SIG-M5 treated with dmso at 0.1 percent for 504 hours (cell line): ENCODE measurements at regions not wholly inside any gene's neighbourhood (a gene's known extent, or its start where the extent isn't known, plus 50 kb on each side); places are given as distances from the start of the nearest gene placed in this dataset.

Experiments used
- DNase-seq: peaks from one replicate; lab custom pipeline; 2025; ENCODE audit not compliant: unreplicated experiment; lab: John Stamatoyannopoulos, UW

GRCh38 chr22:49499433-49500075, 328.1 kb downstream of the BRD1 start:
- DNase-seq: no peak

DNA sequence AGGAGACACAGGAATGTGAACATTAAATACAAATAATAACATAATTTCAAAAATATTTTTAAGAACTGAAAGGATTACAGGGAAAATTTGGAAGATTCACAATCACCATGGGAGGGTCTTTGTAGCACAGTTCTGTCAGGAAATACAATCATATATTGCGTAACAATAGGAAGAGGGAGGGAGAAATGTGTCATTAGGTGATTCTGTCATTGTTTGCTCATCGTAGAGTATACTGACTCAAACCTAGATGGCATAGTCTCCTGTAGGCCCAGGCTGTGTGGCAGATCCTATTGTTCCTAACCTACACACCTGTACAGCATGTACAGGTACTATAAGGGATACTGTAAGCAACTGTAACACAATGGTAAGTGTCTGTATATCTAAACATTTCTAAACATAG, 330.4 kb downstream of the BRD1 start:
- no peak for DNase-seq

GRCh38 chr22:49494555-49494954, 333.1 kb downstream of the BRD1 start:
- DNase-seq: no peak

- no peak for DNase-seq
Measured at GRCh38 chr22:49492741-49493251, 334.9 kb downstream of the BRD1 start.

DNA sequence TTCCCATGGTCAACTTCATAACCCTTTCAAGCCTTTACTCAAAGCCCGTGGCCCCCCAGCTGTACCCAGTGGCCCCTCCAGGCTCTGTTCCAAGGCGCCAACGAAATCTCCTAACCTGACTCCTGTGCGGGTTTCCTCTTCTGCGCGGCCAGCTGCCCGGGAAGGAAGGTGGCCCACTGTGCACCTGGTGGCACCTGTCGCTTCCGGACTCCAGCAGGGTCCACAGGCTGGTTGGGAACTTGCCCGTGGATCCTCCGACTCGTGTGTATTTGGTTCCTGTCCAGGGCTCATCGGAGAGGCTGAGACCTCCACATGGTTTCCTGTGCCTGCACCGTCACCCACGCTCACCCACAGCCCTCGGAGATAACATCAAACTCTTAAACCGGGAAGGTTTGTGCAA, 335.4 kb downstream of the BRD1 start:
- no peak for DNase-seq

DNA sequence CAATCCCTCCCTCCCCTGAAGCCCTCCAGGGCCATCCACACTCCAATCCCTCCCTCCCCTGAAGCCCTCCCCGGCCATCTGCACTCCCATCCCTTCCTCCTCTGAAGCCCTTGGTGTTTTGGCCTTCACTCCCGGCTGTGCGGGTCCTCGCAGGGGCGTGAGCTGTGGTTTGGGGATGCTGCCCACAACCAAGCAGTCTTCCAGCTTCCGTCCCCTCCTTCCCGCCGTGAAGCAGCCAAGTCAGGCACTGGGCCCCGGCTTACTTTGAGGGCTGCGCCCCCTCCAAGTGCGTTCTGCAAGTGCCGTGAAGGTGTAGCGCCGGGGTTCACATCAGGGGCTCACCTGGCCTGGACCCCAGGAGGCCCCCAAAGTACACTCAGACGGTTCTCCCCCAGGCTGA, 335.9 kb downstream of the BRD1 start:
- DNase-seq: no peak

DNA sequence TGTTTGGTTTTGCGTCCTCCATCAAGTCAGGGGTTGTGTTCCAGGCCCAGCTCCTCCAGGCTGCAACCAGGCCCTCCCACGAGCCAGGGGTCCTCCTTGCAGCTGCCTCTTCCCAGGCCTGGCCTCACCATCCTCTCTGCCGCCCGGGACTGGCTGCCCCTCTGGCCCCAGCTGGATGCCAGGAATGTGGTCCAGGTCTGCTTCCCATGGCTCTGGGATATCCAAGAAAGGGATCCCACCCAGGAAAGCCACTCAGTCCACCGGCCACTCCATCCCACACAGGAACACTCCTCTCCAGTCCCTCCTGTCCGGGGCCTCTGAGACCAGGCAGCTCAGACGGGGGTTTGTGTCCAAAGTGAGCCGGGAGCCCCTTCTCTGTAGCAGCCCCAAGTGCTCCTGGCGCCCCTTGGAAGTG, 336.4 kb downstream of the BRD1 start:
- no peak for DNase-seq

GRCh38 chr22:49490692-49491091, 337.0 kb downstream of the BRD1 start:
- DNase-seq: no peak

DNA sequence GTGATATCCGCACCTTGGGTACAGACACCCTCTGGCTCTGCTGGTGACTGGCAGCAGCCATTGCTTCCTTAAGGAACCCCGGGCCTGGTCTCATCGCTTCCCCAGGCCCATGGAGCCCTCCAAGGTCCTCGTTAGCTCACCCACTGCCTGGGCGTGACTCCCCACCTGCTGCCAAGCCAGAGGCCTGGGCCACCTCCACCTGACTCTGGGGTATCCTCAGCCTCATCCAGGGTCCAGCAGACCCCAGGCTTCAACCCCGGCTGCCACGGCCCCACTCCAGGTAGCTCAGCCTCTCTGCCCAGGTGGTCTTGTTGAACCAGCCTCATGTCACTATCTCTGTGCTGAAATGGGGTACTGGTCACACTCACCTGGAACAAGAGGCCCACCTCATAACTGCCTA, 337.9 kb downstream of the BRD1 start:
- no peak for DNase-seq

DNA sequence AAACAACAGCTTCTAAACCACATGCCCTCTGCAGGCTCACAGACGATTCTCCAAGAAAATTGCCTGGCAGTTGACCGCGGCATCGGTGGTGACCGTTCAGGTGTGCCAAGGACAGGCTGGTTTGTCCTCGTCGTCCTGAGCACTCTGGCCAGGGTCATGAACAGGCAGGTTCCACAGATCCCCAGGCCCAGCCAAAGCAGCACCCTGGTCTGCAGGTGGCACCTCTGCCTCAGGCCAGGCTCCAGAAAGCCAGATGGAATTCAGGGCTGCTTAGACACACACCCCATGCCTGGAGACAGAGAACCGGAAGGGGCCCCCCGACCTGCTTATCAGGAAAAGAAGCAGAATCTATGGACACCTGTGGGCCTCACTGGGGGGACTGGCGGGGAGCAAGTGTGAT, 338.7 kb downstream of the BRD1 start:
- DNase-seq: no peak

DNA sequence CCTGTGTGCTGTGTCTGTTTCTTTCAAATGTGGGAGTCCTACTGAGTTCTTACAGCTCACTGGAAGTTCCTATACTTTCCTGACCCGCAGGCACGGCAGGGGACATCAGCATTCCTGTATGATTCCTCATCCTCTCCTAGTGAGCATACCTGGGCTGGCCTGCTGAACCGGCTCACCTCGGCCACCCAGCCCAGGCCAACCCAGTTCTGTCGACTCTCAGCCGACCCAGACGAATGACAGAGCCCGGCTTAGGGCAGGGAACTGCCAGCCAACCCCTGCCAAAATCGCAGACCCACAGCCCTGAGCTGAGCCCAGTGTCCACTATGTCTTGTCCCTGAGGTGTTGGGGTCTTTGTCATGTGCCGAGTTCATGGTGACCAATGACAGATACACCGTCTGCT, 339.7 kb downstream of the BRD1 start:
- DNase-seq: no peak

DNA sequence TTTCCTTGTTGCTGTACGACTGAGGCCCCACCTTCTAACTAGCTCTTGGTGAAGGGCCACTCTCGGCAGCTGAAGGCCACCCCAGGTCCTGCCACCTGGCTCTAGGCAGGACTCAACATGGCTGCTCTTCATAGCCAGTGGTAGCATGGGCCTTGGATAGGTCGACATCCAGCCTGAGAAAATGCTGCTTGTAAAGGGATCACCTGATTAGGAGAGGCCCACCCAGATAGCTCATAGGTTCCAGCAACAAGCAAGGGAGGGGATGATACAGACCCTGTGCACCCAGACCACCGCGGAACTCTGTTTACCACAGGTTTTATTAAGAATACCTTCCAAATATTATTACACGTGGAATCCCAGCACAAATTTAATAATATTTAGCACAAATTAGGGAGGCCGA, 341.4 kb downstream of the BRD1 start:
- no peak for DNase-seq

GRCh38 chr22:49483946-49484345, 343.7 kb downstream of the BRD1 start:
- no peak for DNase-seq

DNA sequence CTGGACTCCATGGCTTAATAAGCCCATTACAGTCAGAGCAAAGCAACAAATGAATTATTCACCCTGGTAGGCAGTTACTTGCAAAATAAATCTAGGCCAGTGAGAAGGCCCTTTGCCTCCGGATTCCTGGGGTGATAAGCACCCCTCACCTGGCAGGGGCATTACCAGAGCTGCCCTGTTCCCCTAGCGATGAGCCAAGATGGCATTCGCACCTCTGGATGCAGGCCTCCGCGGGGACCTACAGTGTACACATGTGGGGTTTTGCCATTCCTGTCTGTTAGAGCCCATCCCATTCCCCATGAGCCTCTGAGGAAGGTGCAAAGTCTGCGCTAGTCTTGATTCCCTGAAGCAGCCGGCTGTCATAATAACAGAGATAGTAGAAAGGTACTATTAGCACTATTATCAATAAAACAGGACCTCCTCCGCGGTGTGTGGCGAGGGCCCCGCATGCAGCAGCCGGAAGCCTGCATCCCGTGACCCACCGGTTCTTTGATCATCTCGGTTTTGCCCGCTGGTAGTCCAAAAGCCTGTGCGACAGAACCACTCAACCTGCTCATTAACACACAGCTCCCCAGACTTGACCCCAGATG, 344.3 kb downstream of the BRD1 start:
- DNase-seq: no peak

DNA sequence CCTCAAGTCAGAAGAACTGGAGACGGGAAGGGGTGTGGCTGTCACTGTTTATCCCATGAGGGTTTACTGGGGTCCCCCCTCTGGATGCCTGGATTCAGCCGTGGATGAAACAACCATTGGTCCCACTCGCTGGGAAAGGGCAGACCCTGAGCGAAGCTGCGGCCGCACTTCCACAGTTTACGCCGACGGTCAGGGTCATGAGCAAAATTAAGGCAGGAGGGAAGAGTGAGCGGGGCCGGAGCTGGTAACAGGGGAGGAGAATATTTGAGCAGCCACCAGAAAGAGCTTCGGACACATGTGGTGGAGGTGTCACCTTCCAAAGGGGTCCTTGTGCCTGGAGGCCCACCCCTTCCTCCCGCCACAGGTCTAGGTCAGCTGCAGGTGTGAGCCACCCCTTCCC, 344.9 kb downstream of the BRD1 start:
- no peak for DNase-seq

DNA sequence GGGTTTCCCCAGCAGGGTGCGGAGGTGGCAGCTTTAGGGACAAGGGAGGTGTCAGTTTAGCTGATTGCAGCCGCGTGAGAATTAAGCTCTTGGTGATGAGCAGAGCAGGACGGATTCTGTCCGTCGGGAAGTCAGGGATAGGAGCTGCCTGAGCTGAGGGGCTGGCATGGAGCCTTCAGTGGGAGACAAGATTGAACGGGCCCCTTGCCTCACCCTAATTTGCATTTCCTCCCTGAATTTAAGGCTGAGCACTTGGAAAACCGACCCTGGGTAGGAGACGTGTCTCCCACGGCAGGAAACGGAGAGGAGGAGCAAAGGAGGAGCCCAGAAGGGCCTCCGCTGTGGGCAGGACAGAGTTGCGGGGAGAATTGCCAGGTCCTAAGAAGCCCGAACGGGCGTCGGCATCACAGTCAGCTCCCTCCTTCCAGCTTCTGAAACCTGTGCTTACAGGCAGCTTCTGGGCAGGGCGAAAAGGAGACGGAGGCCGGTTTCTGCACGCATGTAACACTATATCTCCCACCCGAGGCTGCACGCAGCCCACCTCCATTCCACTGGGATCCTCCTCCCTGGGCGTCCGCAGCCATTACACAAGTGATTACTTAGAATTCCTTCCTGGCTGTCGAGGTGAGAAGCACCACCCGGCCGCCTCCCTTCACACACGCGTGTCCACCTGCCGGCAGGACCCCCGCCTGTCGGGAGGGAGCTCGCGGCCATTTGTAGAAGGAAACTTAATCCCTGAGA, 345.8 kb downstream of the BRD1 start:
- no peak for DNase-seq

GRCh38 chr22:49480896-49481658, 346.6 kb downstream of the BRD1 start:
- DNase-seq: no peak

DNA sequence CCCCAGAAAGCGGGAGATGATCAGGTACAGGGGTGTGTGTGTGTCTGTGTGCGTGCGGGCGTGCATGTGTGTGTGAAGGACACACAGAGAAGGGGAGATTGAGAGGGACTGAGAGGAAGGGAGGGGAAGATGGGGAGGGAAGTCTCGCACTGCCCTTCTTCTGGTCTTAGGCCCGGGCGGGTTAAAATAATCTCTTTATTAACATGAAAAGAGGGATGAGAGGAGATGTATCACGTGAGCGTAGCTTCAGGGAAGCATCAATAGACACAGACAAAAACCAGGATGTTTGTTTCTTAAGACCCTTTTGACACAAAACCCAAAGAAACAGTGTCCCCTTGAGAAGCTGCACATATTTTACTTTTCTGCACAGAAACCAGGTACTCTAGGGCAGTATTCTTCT, 347.3 kb downstream of the BRD1 start:
- no peak for DNase-seq

GRCh38 chr22:49479566-49479965, 348.1 kb downstream of the BRD1 start:
- no peak for DNase-seq

- no peak for DNase-seq
Measured at GRCh38 chr22:49476800-49477400, 350.8 kb downstream of the BRD1 start.

GRCh38 chr22:49476176-49476575, 351.5 kb downstream of the BRD1 start:
- no peak for DNase-seq
